Nephron progenitor cell (in vitro differentiated cells): ENCODE measurements at regions not wholly inside any gene's neighbourhood (a gene's known extent, or its start where the extent isn't known, plus 50 kb on each side); places are given as distances from the start of the nearest gene placed in this dataset.

Experiments
- DNase-seq: peaks from one replicate; pipeline ENCODE4 v3.0.0; 2021
- H3K27ac Mint-ChIP-seq: 2 replicates; pipeline ENCODE4 v1.8.0; 2021; ENCODE audit warnings: mild to moderate bottlenecking, moderate library complexity, mixed read lengths
- H3K27me3 Mint-ChIP-seq: 2 replicates; pipeline ENCODE4 v1.8.0; 2021; ENCODE audit warnings: mild to moderate bottlenecking, low read depth, mixed read lengths; ENCODE audit not compliant: poor library complexity
- H3K36me3 Mint-ChIP-seq: 2 replicates; pipeline ENCODE4 v1.8.0; 2021; ENCODE audit warnings: low read depth, mixed read lengths
- H3K4me1 Mint-ChIP-seq: 2 replicates; pipeline ENCODE4 v1.8.0; 2021; ENCODE audit warnings: mixed read lengths
- H3K4me3 Mint-ChIP-seq: 2 replicates; pipeline ENCODE4 v1.8.0; 2021; ENCODE audit warnings: mild to moderate bottlenecking, moderate library complexity, mixed read lengths
- H3K9me3 Mint-ChIP-seq: 2 replicates; pipeline ENCODE4 v1.8.0; 2021; ENCODE audit warnings: mild to moderate bottlenecking, moderate library complexity, mixed read lengths
- CTCF ChIP-seq: fragments of 200-600 bp; sonication (generic); IDR thresholded peaks from 2 replicates; pipeline ENCODE4 v1.5.0; 2021; ENCODE audit warnings: antibody characterized with exemption

- Mint-ChIP-seq H3K27ac (no peak overlapping the region), H3K27me3 (no peaks in the 10 kb centered on the region), H3K9me3 (no peaks in the 10 kb centered on the region), H3K4me1 (peaks cover 38% of the 10 kb centered on the region), H3K4me3 (no peak overlapping the region), H3K36me3 (no peaks in the 10 kb centered on the region)
- TF ChIP-seq CTCF: no peak
- DNase-seq: peak; percentile 8
Observed at GRCh38 chr9:22206833-22207232, 197.7 kb upstream of the CDKN2B start.

- DNase-seq: no peak
- Mint-ChIP-seq H3K9me3 (no peaks in the 10 kb centered on the region), H3K4me3 (no peak overlapping the region), H3K27ac (no peak overlapping the region), H3K4me1 (peaks cover 31% of the 10 kb centered on the region), H3K36me3 (no peaks in the 10 kb centered on the region), H3K27me3 (no peaks in the 10 kb centered on the region)
- TF ChIP-seq CTCF: no peak
Observed at GRCh38 chr9:22208846-22209585, 199.9 kb upstream of the CDKN2B start.

- no peak for DNase-seq
- Mint-ChIP-seq H3K9me3 (no peaks in the 10 kb centered on the region), H3K4me3 (no peak overlapping the region), H3K27ac (no peak overlapping the region), H3K4me1 (peaks cover 31% of the 10 kb centered on the region), H3K36me3 (no peaks in the 10 kb centered on the region), H3K27me3 (no peaks in the 10 kb centered on the region)
- TF ChIP-seq CTCF: no peak
Observed at GRCh38 chr9:22210262-22210661, 201.2 kb upstream of the CDKN2B start.

- H3K36me3 Mint-ChIP-seq: no peaks in the 10 kb centered on the region
- no peaks in the 10 kb centered on the region for H3K9me3 Mint-ChIP-seq
- DNase-seq: no peak
- H3K27ac Mint-ChIP-seq: no peak overlapping the region
- H3K4me3 Mint-ChIP-seq: no peak overlapping the region
- TF ChIP-seq CTCF: no peak
- peaks cover 29% of the 10 kb centered on the region for H3K4me1 Mint-ChIP-seq
- H3K27me3 Mint-ChIP-seq: no peaks in the 10 kb centered on the region
Observed at GRCh38 chr9:22210936-22211335, 201.8 kb upstream of the CDKN2B start.

GRCh38 chr9:22211588-22212360 lies 202.7 kb upstream of the CDKN2B start:
- Mint-ChIP-seq H3K4me1 (peaks cover 21% of the 10 kb centered on the region), H3K27ac (no peak overlapping the region), H3K27me3 (no peaks in the 10 kb centered on the region), H3K9me3 (no peaks in the 10 kb centered on the region), H3K36me3 (no peaks in the 10 kb centered on the region), H3K4me3 (no peak overlapping the region)
- no peak for TF ChIP-seq CTCF
- DNase-seq: no peak
